Caco-2 (cell line): ENCODE measurements at regions not wholly inside any gene's neighbourhood (a gene's known extent, or its start where the extent isn't known, plus 50 kb on each side); places are given as distances from the start of the nearest gene placed in this dataset.
A peak's percentile ranks its signal among the peaks of the same experiment; 100 is the strongest.

Experiments
- BruUV-seq: library from RNA; stranded (reverse); fragments of 400-500 nt; replicated peaks from 2 replicates; lab custom pipeline; 2021; lab: Mats Ljungman, UMichigan
- CTCF ChIA-PET: fragments of 300-600 bp; sonication (Branson Sonifier 250); formaldehyde crosslinking; loops from one replicate; lab custom pipeline; 2022; ENCODE audit warnings: antibody characterized with exemption; lab: Charles Lee
- POLR2A ChIA-PET: fragments of 300-600 bp; sonication (Branson Sonifier 250); formaldehyde crosslinking; loops from one replicate; lab custom pipeline; 2022; ENCODE audit warnings: antibody characterized with exemption; lab: Charles Lee
- DNase-seq, 2 experiments: peaks; one replicate each; pipeline versions ENCODE4 v3.0.0 to v3.0.0-alpha.2; 2020 to 2022
- H3K27me3 ChIP-seq: replicated peaks from 2 replicates; pipeline ENCODE4 v1.6.0; 2011; ENCODE audit warnings: low read length; ENCODE audit not compliant: control insufficient read depth, insufficient read depth
- H3K36me3 ChIP-seq: 2 replicates; pipeline ENCODE4 v1.5.1; 2011; ENCODE audit warnings: low read length; ENCODE audit not compliant: control insufficient read depth, insufficient read depth
- H3K4me1 ChIP-seq: fragments of 250-450 bp; sonication (Bioruptor Pico); 2 replicates; pipeline ENCODE4 v1.5.1; 2020; ENCODE audit warnings: mild to moderate bottlenecking
- H3K4me3 ChIP-seq: 2 replicates; pipeline ENCODE4 v1.5.1; 2011; ENCODE audit warnings: low read depth, mild to moderate bottlenecking, control low read depth, low read length
- H3K9me3 ChIP-seq: fragments of 250-450 bp; sonication (Bioruptor Pico); 2 replicates; pipeline ENCODE4 v1.5.1; 2020; ENCODE audit warnings: mild to moderate bottlenecking, moderate library complexity
- H3K27ac Mint-ChIP-seq: one replicate; pipeline ENCODE4 v1.8.0; 2022; ENCODE audit warnings: mixed read lengths; ENCODE audit not compliant: unreplicated experiment
- H3K27me3 Mint-ChIP-seq: one replicate; pipeline ENCODE4 v1.8.0; 2022; ENCODE audit warnings: mixed read lengths; ENCODE audit not compliant: insufficient read depth, unreplicated experiment
- H3K36me3 Mint-ChIP-seq: one replicate; pipeline ENCODE4 v1.8.0; 2022; ENCODE audit warnings: mild to moderate bottlenecking, mixed read lengths; ENCODE audit not compliant: insufficient read depth, unreplicated experiment
- H3K4me1 Mint-ChIP-seq: one replicate; pipeline ENCODE4 v1.8.0; 2022; ENCODE audit warnings: low read depth, mixed read lengths; ENCODE audit not compliant: unreplicated experiment
- H3K4me3 Mint-ChIP-seq: one replicate; pipeline ENCODE4 v1.8.0; 2022; ENCODE audit warnings: mild to moderate bottlenecking, moderate library complexity, mixed read lengths; ENCODE audit not compliant: unreplicated experiment
- H3K9me3 Mint-ChIP-seq: one replicate; pipeline ENCODE4 v1.8.0; 2022; ENCODE audit warnings: mixed read lengths; ENCODE audit not compliant: unreplicated experiment
- intact Hi-C: fragments of 100-400 bp; cut with micrococcal nuclease; formaldehyde crosslinking; loops from one replicate; pipeline ENCODE4 v1.10.0; 2022; ENCODE audit not compliant: unreplicated experiment
- TF ChIP-seq, protein P1 (sequence below), 2 experiments: fragments of 200-600 bp in 1 of 2; IDR thresholded peaks; 1 replicate in 1 of 2; 2 replicates in 1 of 2; pipeline versions ENCODE4 v1.5.1 to v1.8.0; 2011 to 2022; ENCODE audit warnings: antibody characterized with exemption in 1 of 2, control low read depth in 1 of 2, inconsistent platforms in 1 of 2, low read depth in 1 of 2, low read length in 1 of 2, mild to moderate bottlenecking in 1 of 2, moderate library complexity in 1 of 2; ENCODE audit not compliant: insufficient read depth in 1 of 2, severe bottlenecking in 1 of 2, unreplicated experiment in 1 of 2

DNA sequence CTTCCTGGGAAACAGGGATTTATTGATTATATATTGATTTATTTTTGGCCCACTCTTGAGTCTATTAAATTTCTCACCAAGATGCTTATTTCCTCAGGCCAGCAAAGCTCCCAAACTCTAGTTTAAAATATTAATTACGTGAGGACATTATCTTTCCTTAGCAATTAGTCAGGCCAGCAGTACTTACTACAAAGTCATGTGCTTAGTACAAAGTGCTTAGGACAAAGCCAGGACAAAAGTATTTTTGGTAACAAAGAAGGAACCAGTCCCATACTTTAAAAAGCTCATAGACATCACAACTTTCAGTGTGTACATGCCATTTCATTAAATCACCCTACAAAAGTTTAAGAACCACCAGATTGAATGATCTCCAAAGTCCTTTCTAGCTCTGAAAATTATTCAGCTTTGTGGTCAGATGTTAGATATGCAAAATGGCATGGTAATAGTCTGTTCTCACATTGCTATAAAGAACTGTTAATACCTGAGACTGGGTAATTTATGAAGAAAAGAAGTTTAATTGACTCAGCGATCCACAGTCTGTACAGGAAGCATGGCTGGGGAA lies 94.7 kb upstream of the PWP1 start:
- H3K4me1 Mint-ChIP-seq: no peaks in the 10 kb centered on the region
- DNase-seq: no peak
- ChIA-PET CTCF (no interaction called here), POLR2A (no interaction called here)
- H3K9me3 Mint-ChIP-seq: peaks cover 24% of the 10 kb centered on the region
- intact Hi-C loops: no loop called here
- H3K4me3 Mint-ChIP-seq: no peak overlapping the region
- Histone ChIP-seq H3K27me3 (no peaks in the 10 kb centered on the region), H3K9me3 (no peaks in the 10 kb centered on the region; the same call in 1 of the 2 replicates), H3K4me1 (no peaks in the 10 kb centered on the region), H3K4me3 (no peak overlapping the region), H3K36me3 (no peaks in the 10 kb centered on the region)
- no TSS peak for BruUV-seq
- H3K27ac Mint-ChIP-seq: no peak overlapping the region
- TF ChIP-seq, protein P1, sequence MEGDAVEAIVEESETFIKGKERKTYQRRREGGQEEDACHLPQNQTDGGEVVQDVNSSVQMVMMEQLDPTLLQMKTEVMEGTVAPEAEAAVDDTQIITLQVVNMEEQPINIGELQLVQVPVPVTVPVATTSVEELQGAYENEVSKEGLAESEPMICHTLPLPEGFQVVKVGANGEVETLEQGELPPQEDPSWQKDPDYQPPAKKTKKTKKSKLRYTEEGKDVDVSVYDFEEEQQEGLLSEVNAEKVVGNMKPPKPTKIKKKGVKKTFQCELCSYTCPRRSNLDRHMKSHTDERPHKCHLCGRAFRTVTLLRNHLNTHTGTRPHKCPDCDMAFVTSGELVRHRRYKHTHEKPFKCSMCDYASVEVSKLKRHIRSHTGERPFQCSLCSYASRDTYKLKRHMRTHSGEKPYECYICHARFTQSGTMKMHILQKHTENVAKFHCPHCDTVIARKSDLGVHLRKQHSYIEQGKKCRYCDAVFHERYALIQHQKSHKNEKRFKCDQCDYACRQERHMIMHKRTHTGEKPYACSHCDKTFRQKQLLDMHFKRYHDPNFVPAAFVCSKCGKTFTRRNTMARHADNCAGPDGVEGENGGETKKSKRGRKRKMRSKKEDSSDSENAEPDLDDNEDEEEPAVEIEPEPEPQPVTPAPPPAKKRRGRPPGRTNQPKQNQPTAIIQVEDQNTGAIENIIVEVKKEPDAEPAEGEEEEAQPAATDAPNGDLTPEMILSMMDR (IDR thresholded peaks at IDR 0.05; ENCODE audit: insufficient read depth in 1 of 2, low read depth in 1 of 2, low read length in 1 of 2, severe bottlenecking in 1 of 2, unreplicated experiment in 1 of 2): no peak
- peaks cover under 1% of the 10 kb centered on the region for H3K27me3 Mint-ChIP-seq
- H3K36me3 Mint-ChIP-seq: no peaks in the 10 kb centered on the region

DNA sequence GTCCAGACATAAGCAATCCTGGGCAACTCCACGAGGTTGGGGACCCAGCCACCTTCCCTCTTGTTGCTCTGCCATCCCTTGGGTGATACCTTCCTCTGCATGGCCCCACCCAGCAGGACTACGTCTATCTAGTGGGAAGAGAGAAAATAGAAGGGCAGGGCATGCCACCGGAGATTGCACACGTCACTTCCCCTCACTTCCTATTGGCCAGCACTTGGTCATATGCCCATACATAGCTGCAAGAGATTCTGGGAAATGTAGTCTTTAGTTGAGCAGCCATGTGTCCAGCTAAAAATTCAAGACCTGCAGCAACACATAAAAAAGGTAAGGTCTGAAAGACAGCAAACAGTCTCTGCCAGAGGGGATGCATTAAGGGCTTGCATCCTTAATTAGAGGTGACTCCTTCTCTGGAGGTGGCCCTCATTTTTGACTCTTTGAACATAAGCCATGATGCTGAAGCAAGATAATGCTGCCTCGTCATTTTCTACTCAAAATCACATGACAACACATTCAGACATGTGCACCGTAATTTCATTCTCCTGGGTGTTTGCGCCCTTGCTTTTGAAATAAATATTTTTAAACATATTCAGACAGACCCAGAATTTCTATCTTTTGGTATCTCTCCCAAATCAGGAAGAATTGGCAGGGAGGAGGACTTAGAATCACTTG lies 91.8 kb upstream of the PWP1 start:
- TF ChIP-seq, protein P1 (IDR thresholded peaks at IDR 0.05; ENCODE audit: insufficient read depth in 1 of 2, low read depth in 1 of 2, low read length in 1 of 2, severe bottlenecking in 1 of 2, unreplicated experiment in 1 of 2): no peak
- intact Hi-C loops: no loop called here
- H3K27me3 ChIP-seq: no peaks in the 10 kb centered on the region
- peak; percentile 45 to 50 for DNase-seq
- ChIA-PET POLR2A (no interaction called here), CTCF (no interaction called here)
- H3K9me3 ChIP-seq: no peaks in the 10 kb centered on the region; the same call in 1 of the 2 replicates
- Mint-ChIP-seq H3K4me3 (peak overlapping the region; percentile 47), H3K36me3 (no peaks in the 10 kb centered on the region), H3K27ac (no peak overlapping the region), H3K27me3 (no peaks in the 10 kb centered on the region), H3K9me3 (peaks cover 9% of the 10 kb centered on the region), H3K4me1 (no peaks in the 10 kb centered on the region)
- no peaks in the 10 kb centered on the region for H3K4me1 ChIP-seq
- H3K4me3 ChIP-seq: no peak overlapping the region
- no TSS peak for BruUV-seq
- H3K36me3 ChIP-seq: no peaks in the 10 kb centered on the region

DNA sequence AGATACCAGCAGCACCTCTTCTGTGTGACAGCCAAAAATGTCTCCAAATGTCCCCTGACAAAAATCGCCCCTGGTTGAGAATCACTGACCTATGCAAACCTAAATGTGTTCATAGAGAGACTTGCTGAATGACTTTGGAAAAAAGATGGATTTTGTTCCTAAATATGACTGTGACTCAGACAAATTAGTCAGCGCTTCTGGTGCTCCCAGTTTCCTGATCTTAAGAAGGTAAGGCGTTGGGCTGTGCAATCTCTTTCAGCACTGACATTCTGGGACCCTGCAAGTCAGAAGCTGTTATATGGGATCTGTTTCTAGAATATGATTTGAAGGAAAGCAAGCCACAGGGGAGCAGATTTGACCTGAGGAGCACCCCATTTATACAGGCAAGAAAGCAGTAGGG lies 90.6 kb upstream of the PWP1 start:
- Mint-ChIP-seq H3K36me3 (no peaks in the 10 kb centered on the region), H3K4me3 (no peak overlapping the region), H3K27me3 (no peaks in the 10 kb centered on the region), H3K4me1 (no peaks in the 10 kb centered on the region), H3K27ac (no peak overlapping the region), H3K9me3 (peaks cover 9% of the 10 kb centered on the region)
- no TSS peak for BruUV-seq
- TF ChIP-seq, protein P1 (IDR thresholded peaks at IDR 0.05; ENCODE audit: insufficient read depth in 1 of 2, low read depth in 1 of 2, low read length in 1 of 2, severe bottlenecking in 1 of 2, unreplicated experiment in 1 of 2): no peak
- Histone ChIP-seq H3K36me3 (no peaks in the 10 kb centered on the region), H3K4me1 (no peaks in the 10 kb centered on the region), H3K9me3 (no peaks in the 10 kb centered on the region; the same call in 1 of the 2 replicates), H3K27me3 (no peaks in the 10 kb centered on the region), H3K4me3 (no peak overlapping the region)
- POLR2A ChIA-PET: no interaction called here
- intact Hi-C loops: no loop called here
- CTCF ChIA-PET: no interaction called here
- no peak for DNase-seq
